HG02852 (cell line): ENCODE measurements at regions not wholly inside any gene's neighbourhood (a gene's known extent, or its start where the extent isn't known, plus 50 kb on each side); places are given as distances from the start of the nearest gene placed in this dataset.

ENCODE experiments used
- ATAC-seq: cut with Tn5 transposase; IDR thresholded peaks from one replicate; pipeline ENCODE4 v1.9.1; 2021; ENCODE audit warnings: mild to moderate bottlenecking, moderate library complexity; ENCODE audit not compliant: unreplicated experiment

DNA sequence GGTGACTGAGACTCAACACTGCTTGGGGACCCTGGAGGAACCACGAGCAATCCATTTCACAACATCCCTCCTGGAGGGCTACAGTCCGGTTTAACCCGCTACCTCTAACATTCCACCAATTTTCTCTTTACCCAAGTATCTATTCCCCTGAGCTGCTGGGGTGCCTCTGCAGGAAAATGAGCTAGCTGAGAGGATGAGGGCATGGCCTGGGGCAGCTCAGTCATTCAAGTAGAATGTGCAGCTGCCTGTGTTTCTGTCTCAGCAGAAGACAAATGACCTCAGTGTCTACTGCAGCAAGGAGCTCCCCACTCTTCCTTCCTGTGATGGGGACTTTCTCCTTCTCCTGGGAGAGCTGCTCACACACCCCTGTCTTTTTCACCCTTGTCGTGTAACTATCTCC is 120.8 kb downstream of the ZNF518B start:
- no peak for ATAC-seq

DNA sequence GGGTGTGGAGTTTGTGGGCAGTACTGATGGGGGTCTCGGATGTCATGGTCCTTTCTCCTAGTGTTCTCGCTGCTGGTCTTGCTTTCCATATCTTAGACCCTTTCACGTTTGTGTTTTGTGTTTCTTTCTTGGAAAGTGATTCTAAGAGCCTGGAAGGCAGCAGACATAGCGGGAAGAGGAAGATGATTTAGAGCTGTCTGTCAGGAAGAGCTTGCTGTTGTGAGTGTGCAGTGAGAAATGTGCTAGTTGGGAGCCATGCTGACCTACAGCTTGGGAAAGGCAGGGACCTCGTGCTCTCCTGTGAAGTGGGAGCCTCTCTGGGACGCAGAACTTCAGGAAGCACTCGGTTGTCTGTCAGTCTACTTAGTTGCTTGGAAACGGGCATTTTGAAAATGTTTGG is 122.2 kb downstream of the ZNF518B start:
- no peak for ATAC-seq

DNA sequence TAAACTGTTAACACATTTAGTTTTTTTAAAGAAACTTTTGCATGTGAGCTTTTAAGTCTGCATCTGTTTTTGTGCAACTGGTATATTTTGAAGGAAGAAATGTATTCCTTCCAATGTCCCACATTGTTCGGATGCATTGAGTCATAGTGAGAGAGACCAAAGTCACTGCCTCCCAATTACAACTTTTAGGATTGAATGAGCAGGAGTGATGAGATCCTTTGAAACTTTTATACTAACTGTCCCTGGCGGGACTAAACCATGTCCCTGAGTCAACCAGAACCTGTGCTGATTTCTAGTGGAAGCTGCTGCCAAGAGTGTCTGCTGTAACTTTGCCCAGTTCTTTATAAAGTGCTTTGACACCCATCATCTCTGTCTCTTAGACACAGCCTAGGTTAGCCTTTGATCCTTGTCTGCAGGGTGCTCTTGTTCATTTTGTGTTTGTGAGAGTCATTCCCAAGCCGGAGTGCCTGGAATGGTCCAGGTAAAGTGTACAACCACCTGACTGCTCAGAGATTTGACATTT is 122.7 kb downstream of the ZNF518B start:
- no peak for ATAC-seq

- ATAC-seq: no peak
Measured at GRCh38 chr4:10333942-10334341, 123.3 kb downstream of the ZNF518B start.

- no peak for ATAC-seq
Measured at GRCh38 chr4:10326075-10326474, 131.2 kb downstream of the ZNF518B start.

DNA sequence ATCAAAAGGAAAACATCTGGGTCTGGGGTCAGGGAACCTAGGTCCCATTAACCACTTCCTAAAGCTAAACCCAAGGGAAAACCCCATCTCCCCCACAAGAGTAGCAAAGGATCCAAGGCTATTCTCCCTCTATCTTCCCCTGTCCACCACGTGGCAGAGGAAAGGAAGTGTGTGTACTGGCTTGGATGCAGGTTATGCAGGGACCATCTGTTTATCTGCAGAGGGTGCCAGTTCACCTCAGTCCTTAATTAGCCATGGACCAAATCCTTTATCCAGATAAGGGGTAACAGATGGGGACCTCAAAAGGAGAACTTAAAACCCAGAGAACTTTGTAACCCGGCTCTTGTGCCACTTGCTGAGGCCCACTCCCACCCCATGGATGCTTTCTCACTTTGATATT is 135.3 kb downstream of the ZNF518B start:
- no peak for ATAC-seq

DNA sequence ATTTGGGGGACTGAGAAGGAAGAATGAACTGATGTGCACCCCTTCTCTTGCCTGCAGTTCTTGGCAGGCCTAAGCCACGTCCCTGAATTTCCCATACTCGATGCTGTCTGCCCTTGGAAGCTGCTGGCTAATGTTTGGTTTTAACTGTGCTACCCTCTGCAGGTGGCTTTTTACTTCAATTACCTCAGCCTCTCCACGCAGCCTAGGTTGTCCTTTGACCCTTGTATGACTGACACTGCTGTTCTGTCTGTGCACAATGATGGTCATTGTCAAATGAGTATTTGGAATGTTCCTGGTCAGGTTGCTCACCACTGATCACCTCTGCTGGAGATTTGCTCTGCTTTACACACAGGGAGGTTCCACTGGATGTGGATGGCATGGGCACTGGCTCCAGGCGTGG is 137.1 kb downstream of the ZNF518B start:
- no peak for ATAC-seq

DNA sequence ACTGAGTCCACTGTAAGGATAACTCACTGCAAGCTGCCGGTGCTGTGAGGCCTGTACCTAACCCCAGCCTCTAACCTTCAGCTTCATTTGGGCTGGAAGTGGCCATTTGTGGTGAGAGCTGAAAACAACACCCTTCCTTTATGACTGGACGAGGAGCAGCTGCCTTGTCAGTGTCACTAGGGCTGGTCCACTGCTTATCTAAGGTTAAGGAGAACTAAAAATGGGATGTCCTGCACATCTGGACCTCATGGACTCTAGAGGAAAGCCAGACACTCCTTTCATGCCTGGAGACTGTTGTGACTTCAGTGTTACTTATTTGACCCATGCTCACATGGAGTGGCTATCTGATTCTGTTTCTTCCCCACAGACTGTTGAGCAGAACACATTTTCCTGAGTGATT is 139.9 kb downstream of the ZNF518B start:
- no peak for ATAC-seq

DNA sequence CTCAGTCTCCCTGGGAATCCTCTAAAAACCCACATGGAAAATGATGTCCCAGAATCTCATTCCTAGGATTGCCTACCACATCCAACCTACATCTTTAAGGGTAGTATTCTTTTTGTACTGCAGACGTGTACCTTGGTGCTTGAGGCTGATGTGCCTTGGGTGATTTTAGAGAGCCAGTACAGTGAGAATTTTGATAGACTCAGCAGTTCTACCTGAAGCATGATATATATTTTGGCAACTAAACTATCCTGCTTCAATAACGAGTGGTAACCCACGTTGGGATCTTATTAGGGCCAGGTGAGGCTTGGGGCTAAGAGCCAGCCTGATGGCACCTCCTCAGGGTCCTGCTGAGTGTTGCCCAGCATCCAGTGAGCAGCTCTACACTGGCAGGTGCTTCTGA is 140.4 kb downstream of the ZNF518B start:
- no peak for ATAC-seq

DNA sequence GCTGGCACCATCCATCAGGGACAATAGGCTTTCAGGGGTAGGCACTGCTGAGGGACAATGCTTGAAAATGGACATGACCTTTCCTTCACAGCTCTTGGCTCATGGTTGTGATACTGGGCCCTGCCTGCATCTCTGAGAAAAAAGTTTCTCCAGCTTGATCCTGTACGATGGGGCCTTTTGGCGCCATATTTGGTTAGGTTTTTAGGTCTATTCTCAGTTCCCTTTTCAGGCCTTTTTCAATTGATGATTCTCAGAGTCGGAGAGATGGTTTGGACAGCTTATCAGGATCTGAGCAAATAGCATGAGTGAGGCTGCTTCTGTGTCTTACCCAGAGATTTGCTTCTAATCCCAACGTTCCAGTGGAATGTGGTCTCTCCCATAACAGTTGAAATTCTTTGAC is 141.6 kb downstream of the ZNF518B start:
- no peak for ATAC-seq

DNA sequence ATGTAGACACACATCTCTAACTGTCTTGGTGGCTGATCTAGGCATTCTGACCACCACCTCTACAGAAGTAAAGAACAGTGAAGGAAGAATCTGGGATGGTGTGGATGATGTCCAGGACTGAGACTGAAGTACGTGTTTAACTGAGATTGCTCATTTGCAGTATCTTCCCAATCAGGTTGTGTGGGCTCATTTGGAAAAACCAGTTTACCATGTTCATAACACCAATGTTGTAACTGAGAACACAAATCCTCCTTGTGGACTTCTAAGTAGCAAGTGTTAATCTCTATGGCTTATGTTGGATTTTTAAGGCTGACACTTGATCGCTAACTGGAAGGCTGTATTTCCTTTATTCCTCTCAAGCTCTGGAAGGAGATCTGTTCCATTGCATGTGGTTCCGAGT is 144.7 kb downstream of the ZNF518B start:
- ATAC-seq: no peak

DNA sequence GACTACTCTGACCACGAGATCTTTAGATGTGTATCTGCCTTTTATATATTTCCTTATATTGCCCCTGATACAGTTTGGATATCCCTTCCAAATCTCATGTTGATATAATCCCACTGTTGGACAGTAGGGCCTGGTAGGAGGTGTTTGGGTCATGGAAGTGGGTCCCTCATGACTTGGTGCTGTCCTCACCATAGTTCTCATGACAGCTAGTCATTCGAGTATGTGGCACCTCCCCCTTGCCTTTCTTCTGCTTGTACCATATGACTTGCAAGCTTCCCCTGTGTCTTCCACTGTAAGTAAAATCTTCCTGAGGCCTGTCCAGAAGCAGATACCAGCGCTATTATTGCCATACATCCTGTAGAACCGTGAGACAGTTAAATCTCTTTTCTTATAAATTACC is 145.3 kb downstream of the ZNF518B start:
- ATAC-seq: no peak

DNA sequence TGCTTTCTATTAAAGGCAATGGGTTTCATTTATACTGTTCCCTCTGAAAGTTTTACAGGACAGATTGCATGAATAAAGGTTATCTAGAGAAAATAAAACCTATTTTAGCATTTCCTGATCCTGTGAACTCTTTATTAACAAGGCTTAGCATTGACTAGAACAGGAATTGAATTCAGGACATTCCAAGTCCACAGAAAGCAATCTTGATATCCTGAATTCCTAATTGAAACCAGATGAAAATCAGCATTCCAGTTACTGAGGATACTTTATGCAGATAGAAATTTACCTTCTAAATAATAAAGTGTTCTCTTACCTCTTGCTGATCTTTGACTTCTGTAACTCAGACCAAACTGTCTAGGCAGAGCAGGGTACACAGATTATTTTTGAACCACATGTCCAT is 151.4 kb downstream of the ZNF518B start:
- no peak for ATAC-seq

- no peak for ATAC-seq
Measured at GRCh38 chr4:10303291-10303690, 153.9 kb downstream of the ZNF518B start.

GRCh38 chr4:10302096-10302495 is 155.1 kb downstream of the ZNF518B start:
- no peak for ATAC-seq

- no peak for ATAC-seq
Measured at GRCh38 chr4:10299601-10300000, 157.6 kb downstream of the ZNF518B start.

DNA sequence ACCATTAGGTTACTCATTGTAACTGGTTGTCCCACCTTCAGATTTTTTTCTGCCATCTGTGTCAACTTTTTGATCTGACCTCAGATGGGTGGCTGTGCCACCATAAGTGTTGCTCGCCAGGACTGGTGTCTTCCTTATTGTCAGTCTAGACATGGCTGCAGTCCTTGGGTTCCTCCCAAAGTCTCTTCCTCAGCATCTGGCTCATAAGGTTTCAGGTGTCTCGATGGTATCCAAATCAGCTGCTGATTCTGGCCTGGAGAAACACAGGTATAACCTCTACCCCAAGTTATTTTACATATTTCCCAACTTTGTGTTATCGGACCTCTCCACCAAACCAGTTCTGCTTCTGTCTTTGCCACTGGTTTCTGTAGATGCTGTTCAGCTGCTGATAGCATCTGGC is 158.5 kb downstream of the ZNF518B start:
- no peak for ATAC-seq

- no peak for ATAC-seq
Measured at GRCh38 chr4:10296730-10297129, 160.5 kb downstream of the ZNF518B start.

DNA sequence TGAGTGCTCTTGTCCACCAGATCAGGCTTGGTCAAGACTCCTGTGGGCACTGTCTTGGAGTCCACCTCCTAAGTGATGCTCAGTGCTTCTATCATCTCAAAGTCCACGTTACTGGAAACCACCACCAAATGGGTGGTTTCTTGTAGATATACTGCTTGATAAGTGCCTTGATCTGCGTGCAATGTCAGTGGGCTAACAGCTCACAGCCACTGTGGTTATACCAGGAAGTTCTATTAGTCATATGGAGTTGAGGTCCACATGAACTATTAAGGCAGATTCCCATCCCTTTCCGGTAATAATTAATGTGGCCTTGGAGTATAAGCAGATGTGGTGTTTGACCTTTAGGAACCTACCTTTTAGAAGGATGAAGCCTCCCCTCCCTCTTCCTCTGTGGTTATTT is 161.9 kb downstream of the ZNF518B start:
- no peak for ATAC-seq

DNA sequence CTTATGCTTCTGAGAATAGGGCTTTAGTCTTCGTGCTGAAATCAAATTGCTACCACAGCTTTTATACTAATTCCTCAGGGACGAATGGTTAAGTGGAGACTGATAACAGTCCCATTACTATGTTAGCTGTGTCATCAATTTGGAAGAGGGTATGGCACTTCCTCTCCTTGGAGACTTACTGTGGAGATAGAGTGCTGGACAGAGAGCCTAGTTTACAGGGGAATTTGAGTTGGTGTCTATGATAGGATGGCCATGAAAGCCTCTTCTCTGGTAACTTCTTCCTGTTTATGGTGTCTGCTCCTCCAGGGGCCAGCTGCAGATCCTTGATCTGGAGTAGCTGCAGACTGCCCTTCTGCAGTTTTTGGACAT is 167.7 kb downstream of the ZNF518B start:
- ATAC-seq: no peak

DNA sequence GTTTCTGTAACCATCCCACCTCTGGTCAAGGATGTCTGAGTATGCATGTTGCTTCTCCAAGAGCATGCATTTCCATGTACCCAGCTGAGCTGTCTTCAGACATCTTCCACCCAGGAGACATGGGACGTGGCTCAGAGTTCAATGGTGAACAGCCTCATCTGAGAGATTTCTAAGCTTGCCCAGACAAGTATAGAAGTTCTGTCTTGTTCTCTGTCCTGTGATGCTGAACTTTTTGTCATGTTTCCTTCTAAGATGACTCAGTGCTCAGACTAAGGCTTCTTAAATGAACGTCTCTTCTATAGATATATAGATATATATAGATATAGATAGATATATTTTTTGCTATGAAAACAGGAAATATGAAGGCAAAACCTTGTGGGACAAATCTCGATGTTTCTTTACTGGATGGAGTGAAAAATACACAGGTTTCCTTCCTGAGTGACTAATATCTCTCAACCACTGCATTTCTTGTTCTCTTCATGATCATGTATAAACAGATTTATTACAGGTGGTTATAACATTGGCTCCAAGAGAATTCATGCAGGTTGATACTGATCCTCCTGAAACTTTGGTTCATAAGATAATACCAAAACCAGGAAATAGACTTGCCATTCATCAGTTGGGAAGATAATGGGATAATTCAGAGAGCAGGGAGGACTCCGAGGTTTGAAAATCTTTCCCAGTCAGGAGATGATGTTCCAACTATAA is 168.2 kb downstream of the ZNF518B start:
- no peak for ATAC-seq

DNA sequence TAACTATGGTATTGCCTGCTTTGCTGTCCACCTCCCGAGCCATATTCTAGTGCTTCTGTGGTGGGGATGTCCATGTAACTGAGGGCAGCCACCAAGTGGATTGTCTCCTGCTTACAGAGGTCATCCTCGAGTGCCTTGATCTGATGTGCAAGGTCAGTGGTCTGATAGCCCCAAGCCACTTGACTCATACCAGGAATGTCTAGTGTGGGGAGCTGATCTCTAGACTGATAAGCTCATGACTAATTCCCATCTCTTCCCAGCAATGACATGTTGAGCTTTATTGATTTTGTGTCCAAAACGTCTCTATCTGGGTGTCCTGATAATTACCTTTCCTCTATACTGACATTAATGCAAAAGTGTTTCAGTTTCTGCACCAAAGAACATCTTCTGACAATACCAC is 168.4 kb upstream of the WDR1 start:
- ATAC-seq: no peak

- no peak for ATAC-seq
Measured at GRCh38 chr4:10283761-10284160, 167.2 kb upstream of the WDR1 start.
